Fibroblast of lung (primary cell): ENCODE measurements at regions not wholly inside any gene's neighbourhood (a gene's known extent, or its start where the extent isn't known, plus 50 kb on each side); places are given as distances from the start of the nearest gene placed in this dataset.

Source experiments
- DNase-seq, 2 donors: peaks; one replicate each; pipeline versions ENCODE4 v3.0.0 to v3.0.0-alpha.2; 2010; ENCODE audit warnings: low read depth in 2 of 2
- H2AFZ ChIP-seq: 2 replicates; pipeline ENCODE4 v1.5.1; 2012; ENCODE audit warnings: low read length, control low read depth, inconsistent platforms
- H3K27ac ChIP-seq: 2 replicates; pipeline ENCODE4 v1.5.1; 2011; ENCODE audit warnings: low read length, control low read depth; ENCODE audit not compliant: insufficient read depth
- H3K27me3 ChIP-seq: 2 replicates; pipeline ENCODE4 v1.5.1; 2011; ENCODE audit warnings: mild to moderate bottlenecking, low read length; ENCODE audit not compliant: control insufficient read depth, insufficient read depth
- H3K36me3 ChIP-seq: 2 replicates; pipeline ENCODE4 v1.5.1; 2011; ENCODE audit warnings: low read length; ENCODE audit not compliant: control insufficient read depth, insufficient read depth
- H3K4me1 ChIP-seq: 2 replicates; pipeline ENCODE4 v1.5.1; 2011; ENCODE audit warnings: low read length; ENCODE audit not compliant: control insufficient read depth, insufficient read depth; ENCODE audit errors: extremely low read depth
- H3K4me2 ChIP-seq: 2 replicates; pipeline ENCODE4 v1.5.1; 2011; ENCODE audit warnings: low read length, control low read depth; ENCODE audit not compliant: insufficient read depth; ENCODE audit errors: extremely low read depth
- H3K4me3 ChIP-seq, 4 experiments: fragments of 200-600 bp in 1 of 4; sonication (generic) in 1 of 4; replicated peaks in 1 of 4; 2 replicates each; pipeline ENCODE4 v1.5.1; 2011 to 2016; ENCODE audit warnings: low read length in 4 of 4, low read depth in 3 of 4, mild to moderate bottlenecking in 3 of 4, control low read depth in 2 of 4, inconsistent platforms in 1 of 4, mixed read lengths in 1 of 4; ENCODE audit not compliant: insufficient read depth in 1 of 4; ENCODE audit errors: control extremely low read depth in 1 of 4
- H3K79me2 ChIP-seq: 2 replicates; pipeline ENCODE4 v1.5.1; 2012; ENCODE audit warnings: mild to moderate bottlenecking, low read length, inconsistent platforms; ENCODE audit not compliant: control insufficient read depth, insufficient read depth
- H3K9ac ChIP-seq: 2 replicates; pipeline ENCODE4 v1.5.1; 2011; ENCODE audit warnings: mild to moderate bottlenecking, low read length, control low read depth; ENCODE audit not compliant: insufficient read depth
- H3K9me3 ChIP-seq: 2 replicates; pipeline ENCODE4 v1.5.1; 2012; ENCODE audit warnings: low read depth, low read length; ENCODE audit not compliant: control insufficient read depth, insufficient read depth
- H4K20me1 ChIP-seq: 2 replicates; pipeline ENCODE4 v1.5.1; 2011; ENCODE audit warnings: low read length; ENCODE audit not compliant: control insufficient read depth, insufficient read depth; ENCODE audit errors: extremely low read depth
- CTCF ChIP-seq, 2 donors: IDR thresholded peaks in 1 of 2; conservative IDR thresholded peaks in 1 of 2; 1 replicate in 1 of 2; 2 replicates in 1 of 2; pipeline ENCODE4 v1.5.1; 2011 to 2012; ENCODE audit warnings: low read length in 2 of 2, control low read depth in 1 of 2, inconsistent platforms in 1 of 2, low read depth in 1 of 2, mild to moderate bottlenecking in 1 of 2
- EZH2 ChIP-seq: IDR thresholded peaks from 2 replicates; pipeline ENCODE4 v1.5.1; 2012; ENCODE audit warnings: low read length, control low read depth, mild to moderate bottlenecking; ENCODE audit errors: missing control alignments

GRCh38 chr2:187207126-187207525 lies 240.9 kb downstream of the CALCRL start:
- DNase-seq: no peak
- no peak overlapping the region for H2AFZ ChIP-seq
- no peaks in the 10 kb centered on the region for H3K36me3 ChIP-seq
- no peaks in the 10 kb centered on the region for H4K20me1 ChIP-seq
- H3K79me2 ChIP-seq: no peaks in the 10 kb centered on the region
- no peak overlapping the region for H3K9ac ChIP-seq
- TF ChIP-seq CTCF (conservative IDR thresholded peaks at IDR 0.05 in 1 of 2, IDR thresholded peaks at IDR 0.05 in 1 of 2; ENCODE audit: low read depth in 1 of 2, low read length in 2 of 2) (no peak), EZH2 (no peak)
- H3K27me3 ChIP-seq: no peaks in the 10 kb centered on the region
- H3K4me2 ChIP-seq: no peak overlapping the region
- no peak overlapping the region for H3K27ac ChIP-seq
- no peaks in the 10 kb centered on the region for H3K4me1 ChIP-seq
- no peaks in the 10 kb centered on the region for H3K9me3 ChIP-seq
- no peak overlapping the region for H3K4me3 ChIP-seq

- H3K9me3 ChIP-seq: no peaks in the 10 kb centered on the region
- H3K36me3 ChIP-seq: no peaks in the 10 kb centered on the region
- H2AFZ ChIP-seq: no peak overlapping the region
- no peak overlapping the region for H3K4me2 ChIP-seq
- no peak for DNase-seq
- H3K4me1 ChIP-seq: no peaks in the 10 kb centered on the region
- no peak overlapping the region for H3K9ac ChIP-seq
- no peak for TF ChIP-seq EZH2
- TF ChIP-seq CTCF (conservative IDR thresholded peaks at IDR 0.05 in 1 of 2, IDR thresholded peaks at IDR 0.05 in 1 of 2; ENCODE audit: low read depth in 1 of 2, low read length in 2 of 2): no peak
- H3K4me3 ChIP-seq: no peak overlapping the region
- no peak overlapping the region for H3K27ac ChIP-seq
- H4K20me1 ChIP-seq: no peaks in the 10 kb centered on the region
- H3K27me3 ChIP-seq: no peaks in the 10 kb centered on the region
- H3K79me2 ChIP-seq: no peaks in the 10 kb centered on the region
Measured at GRCh38 chr2:187206471-187206870, 241.6 kb downstream of the CALCRL start.

GRCh38 chr2:187206071-187206470 lies 242.0 kb downstream of the CALCRL start:
- no peaks in the 10 kb centered on the region for H3K9me3 ChIP-seq
- H3K36me3 ChIP-seq: no peaks in the 10 kb centered on the region
- no peak for DNase-seq
- H3K79me2 ChIP-seq: no peaks in the 10 kb centered on the region
- H3K4me2 ChIP-seq: no peak overlapping the region
- no peak overlapping the region for H3K4me3 ChIP-seq
- H3K27me3 ChIP-seq: no peaks in the 10 kb centered on the region
- H4K20me1 ChIP-seq: no peaks in the 10 kb centered on the region
- no peak overlapping the region for H3K27ac ChIP-seq
- no peak overlapping the region for H2AFZ ChIP-seq
- no peak overlapping the region for H3K9ac ChIP-seq
- TF ChIP-seq EZH2: no peak
- TF ChIP-seq CTCF (conservative IDR thresholded peaks at IDR 0.05 in 1 of 2, IDR thresholded peaks at IDR 0.05 in 1 of 2; ENCODE audit: low read depth in 1 of 2, low read length in 2 of 2): no peak
- no peaks in the 10 kb centered on the region for H3K4me1 ChIP-seq
